HEK293 (cell line): ENCODE measurements at regions not wholly inside any gene's neighbourhood (a gene's known extent, or its start where the extent isn't known, plus 50 kb on each side); places are given as distances from the start of the nearest gene placed in this dataset.

Experiments used
- KLF1 ChIP-seq: fragments of 450-650 bp; formaldehyde crosslinking; IDR thresholded peaks from 2 replicates; pipeline ENCODE4 v1.5.1; 2016; ENCODE audit warnings: missing biosample characterization, missing genetic modification characterization
- ZNF121 ChIP-seq: fragments of 450-650 bp; formaldehyde crosslinking; IDR thresholded peaks from 2 replicates; pipeline ENCODE4 v1.5.1; 2016; ENCODE audit warnings: missing biosample characterization, missing genetic modification characterization
- ZNF16 ChIP-seq: fragments of 450-650 bp; formaldehyde crosslinking; IDR thresholded peaks from 2 replicates; pipeline ENCODE4 v1.5.1; 2016; ENCODE audit warnings: low read depth, missing biosample characterization, missing genetic modification characterization
- ZNF274 ChIP-seq, 2 experiments: fragments of 200-500 bp in 1 of 2; fragments of 450-650 bp in 1 of 2; sonication (Bioruptor generic) in 1 of 2; formaldehyde crosslinking in 1 of 2; IDR thresholded peaks; 2 replicates each; pipeline versions ENCODE4 v1.5.1 to v1.6.1; 2014 to 2016; ENCODE audit warnings: borderline replicate concordance in 1 of 2, inconsistent platforms in 1 of 2, low read length in 1 of 2, missing biosample characterization in 1 of 2, missing genetic modification characterization in 1 of 2
- ZNF561 ChIP-seq: fragments of 450-650 bp; IDR thresholded peaks from 2 replicates; pipeline ENCODE4 v1.5.1; 2018; ENCODE audit warnings: missing biosample characterization, missing genetic modification characterization, borderline replicate concordance
- TF ChIP-seq, protein P1 (sequence below): fragments of 450-650 bp; formaldehyde crosslinking; IDR thresholded peaks from 2 replicates; pipeline ENCODE4 v1.5.1; 2016; ENCODE audit warnings: missing biosample characterization, missing genetic modification characterization
- TF ChIP-seq, protein P2 (sequence below): fragments of 450-650 bp; formaldehyde crosslinking; IDR thresholded peaks from 2 replicates; pipeline ENCODE4 v1.5.1; 2016; ENCODE audit warnings: missing biosample characterization, missing genetic modification characterization

DNA sequence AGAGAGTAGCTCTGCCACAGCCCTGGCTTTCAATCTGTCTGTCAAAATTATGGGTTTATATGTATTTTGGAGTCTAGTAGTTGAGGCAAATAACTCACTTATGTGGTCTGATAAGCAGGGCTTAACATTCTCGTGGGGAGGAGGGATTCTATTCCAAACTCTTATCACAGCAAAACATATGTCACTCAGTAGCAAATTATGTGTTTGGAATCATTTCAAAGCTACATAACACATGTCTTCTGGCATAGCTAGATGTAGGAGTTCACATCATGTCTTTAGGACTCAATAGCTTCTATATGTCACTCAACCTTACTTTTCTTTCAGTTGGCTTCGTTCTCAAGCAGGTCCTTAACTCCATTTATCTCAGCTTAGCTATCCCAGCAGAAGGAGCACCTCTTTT is 144.5 kb upstream of the SEMA6A start:
- TF ChIP-seq, protein P1, sequence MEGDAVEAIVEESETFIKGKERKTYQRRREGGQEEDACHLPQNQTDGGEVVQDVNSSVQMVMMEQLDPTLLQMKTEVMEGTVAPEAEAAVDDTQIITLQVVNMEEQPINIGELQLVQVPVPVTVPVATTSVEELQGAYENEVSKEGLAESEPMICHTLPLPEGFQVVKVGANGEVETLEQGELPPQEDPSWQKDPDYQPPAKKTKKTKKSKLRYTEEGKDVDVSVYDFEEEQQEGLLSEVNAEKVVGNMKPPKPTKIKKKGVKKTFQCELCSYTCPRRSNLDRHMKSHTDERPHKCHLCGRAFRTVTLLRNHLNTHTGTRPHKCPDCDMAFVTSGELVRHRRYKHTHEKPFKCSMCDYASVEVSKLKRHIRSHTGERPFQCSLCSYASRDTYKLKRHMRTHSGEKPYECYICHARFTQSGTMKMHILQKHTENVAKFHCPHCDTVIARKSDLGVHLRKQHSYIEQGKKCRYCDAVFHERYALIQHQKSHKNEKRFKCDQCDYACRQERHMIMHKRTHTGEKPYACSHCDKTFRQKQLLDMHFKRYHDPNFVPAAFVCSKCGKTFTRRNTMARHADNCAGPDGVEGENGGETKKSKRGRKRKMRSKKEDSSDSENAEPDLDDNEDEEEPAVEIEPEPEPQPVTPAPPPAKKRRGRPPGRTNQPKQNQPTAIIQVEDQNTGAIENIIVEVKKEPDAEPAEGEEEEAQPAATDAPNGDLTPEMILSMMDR (tag by site-specific recombination) = no peak
- TF ChIP-seq ZNF16 (tag by site-specific recombination) (no peak), KLF1 (tag by site-specific recombination) (no peak), ZNF274 (IDR thresholded peaks at IDR 0.05; ENCODE audit: low read length) (no peak), ZNF274 (tag by site-specific recombination; IDR thresholded peaks at IDR 0.05; ENCODE audit: borderline replicate concordance) (no peak), ZNF561 (tag by site-specific recombination) (no peak), ZNF121 (tag by site-specific recombination) (no peak)
- TF ChIP-seq, protein P2, sequence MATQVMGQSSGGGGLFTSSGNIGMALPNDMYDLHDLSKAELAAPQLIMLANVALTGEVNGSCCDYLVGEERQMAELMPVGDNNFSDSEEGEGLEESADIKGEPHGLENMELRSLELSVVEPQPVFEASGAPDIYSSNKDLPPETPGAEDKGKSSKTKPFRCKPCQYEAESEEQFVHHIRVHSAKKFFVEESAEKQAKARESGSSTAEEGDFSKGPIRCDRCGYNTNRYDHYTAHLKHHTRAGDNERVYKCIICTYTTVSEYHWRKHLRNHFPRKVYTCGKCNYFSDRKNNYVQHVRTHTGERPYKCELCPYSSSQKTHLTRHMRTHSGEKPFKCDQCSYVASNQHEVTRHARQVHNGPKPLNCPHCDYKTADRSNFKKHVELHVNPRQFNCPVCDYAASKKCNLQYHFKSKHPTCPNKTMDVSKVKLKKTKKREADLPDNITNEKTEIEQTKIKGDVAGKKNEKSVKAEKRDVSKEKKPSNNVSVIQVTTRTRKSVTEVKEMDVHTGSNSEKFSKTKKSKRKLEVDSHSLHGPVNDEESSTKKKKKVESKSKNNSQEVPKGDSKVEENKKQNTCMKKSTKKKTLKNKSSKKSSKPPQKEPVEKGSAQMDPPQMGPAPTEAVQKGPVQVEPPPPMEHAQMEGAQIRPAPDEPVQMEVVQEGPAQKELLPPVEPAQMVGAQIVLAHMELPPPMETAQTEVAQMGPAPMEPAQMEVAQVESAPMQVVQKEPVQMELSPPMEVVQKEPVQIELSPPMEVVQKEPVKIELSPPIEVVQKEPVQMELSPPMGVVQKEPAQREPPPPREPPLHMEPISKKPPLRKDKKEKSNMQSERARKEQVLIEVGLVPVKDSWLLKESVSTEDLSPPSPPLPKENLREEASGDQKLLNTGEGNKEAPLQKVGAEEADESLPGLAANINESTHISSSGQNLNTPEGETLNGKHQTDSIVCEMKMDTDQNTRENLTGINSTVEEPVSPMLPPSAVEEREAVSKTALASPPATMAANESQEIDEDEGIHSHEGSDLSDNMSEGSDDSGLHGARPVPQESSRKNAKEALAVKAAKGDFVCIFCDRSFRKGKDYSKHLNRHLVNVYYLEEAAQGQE (tag by site-specific recombination) = no peak
